Osteoblast (primary cell): ENCODE measurements at regions not wholly inside any gene's neighbourhood (a gene's known extent, or its start where the extent isn't known, plus 50 kb on each side); places are given as distances from the start of the nearest gene placed in this dataset.

Experiments
- DNase-seq: peaks from one replicate; pipeline ENCODE4 v3.0.0; 2011; ENCODE audit warnings: low spot score, mixed read lengths; ENCODE audit not compliant: insufficient read length; ENCODE audit errors: missing footprints
- H2AFZ ChIP-seq: 2 replicates; pipeline ENCODE4 v1.6.0; 2011; ENCODE audit warnings: mild to moderate bottlenecking, low read length
- H3K27ac ChIP-seq: 2 replicates; pipeline ENCODE4 v1.5.1; 2011; ENCODE audit warnings: mild to moderate bottlenecking, low read depth, low read length, moderate library complexity
- H3K27me3 ChIP-seq: 2 replicates; pipeline ENCODE4 v1.6.0; 2012; ENCODE audit warnings: mild to moderate bottlenecking, control low read depth, inconsistent platforms, low read length, moderate library complexity; ENCODE audit not compliant: insufficient read depth
- H3K36me3 ChIP-seq: 2 replicates; pipeline ENCODE4 v1.5.1; 2011; ENCODE audit warnings: mild to moderate bottlenecking, low read length, control low read depth, moderate library complexity; ENCODE audit not compliant: insufficient read depth
- H3K4me1 ChIP-seq: 2 replicates; pipeline ENCODE4 v1.5.1; 2011; ENCODE audit warnings: mild to moderate bottlenecking, low read length, control low read depth, moderate library complexity; ENCODE audit not compliant: insufficient read depth
- H3K4me2 ChIP-seq: 2 replicates; pipeline ENCODE4 v1.6.0; 2011; ENCODE audit warnings: mild to moderate bottlenecking, low read length; ENCODE audit not compliant: insufficient read depth
- H3K4me3 ChIP-seq: fragments of 200-600 bp; sonication (generic); 3 replicates; pipeline ENCODE4 v1.5.1; 2012; ENCODE audit warnings: mild to moderate bottlenecking, low read length, inconsistent platforms; ENCODE audit not compliant: insufficient read depth
- H3K79me2 ChIP-seq: 2 replicates; pipeline ENCODE4 v1.6.0; 2012; ENCODE audit warnings: mild to moderate bottlenecking, low read length, control low read depth, inconsistent platforms; ENCODE audit not compliant: insufficient read depth
- H3K9me3 ChIP-seq: 2 replicates; pipeline ENCODE4 v1.5.1; 2011; ENCODE audit warnings: low read depth, low read length, control low read depth
- H4K20me1 ChIP-seq: 2 replicates; pipeline ENCODE4 v1.6.0; 2012; ENCODE audit warnings: mild to moderate bottlenecking, low read length, control low read depth; ENCODE audit not compliant: insufficient read depth
- CTCF ChIP-seq: IDR thresholded peaks from 2 replicates; pipeline ENCODE4 v1.5.1; 2011; ENCODE audit warnings: mild to moderate bottlenecking, low read depth, low read length, moderate library complexity; ENCODE audit errors: extremely low read depth

GRCh38 chr10:10235003-10235402, 782.7 kb upstream of the CELF2 start:
- Histone ChIP-seq H3K27ac (no peak overlapping the region), H3K36me3 (no peaks in the 10 kb centered on the region)
- no peak for DNase-seq

GRCh38 chr10:10247585-10247984, 770.1 kb upstream of the CELF2 start:
- H3K9me3 ChIP-seq, result no peaks in the 10 kb centered on the region
- DNase-seq, result no peak
- no peaks in the 10 kb centered on the region for H4K20me1 ChIP-seq
- H3K4me1 ChIP-seq, result no peaks in the 10 kb centered on the region
- TF ChIP-seq CTCF, result no peak
- H2AFZ ChIP-seq, result no peak overlapping the region
- no peaks in the 10 kb centered on the region for H3K79me2 ChIP-seq
- no peak overlapping the region for H3K4me3 ChIP-seq
- H3K27me3 ChIP-seq, result no peaks in the 10 kb centered on the region
- no peaks in the 10 kb centered on the region for H3K36me3 ChIP-seq
- no peak overlapping the region for H3K27ac ChIP-seq
- H3K4me2 ChIP-seq, result no peak overlapping the region

More at GRCh38 chr10:10235003-10235402, 782.7 kb upstream of the CELF2 start:
- Histone ChIP-seq H3K79me2 (no peaks in the 10 kb centered on the region), H3K4me3 (no peak overlapping the region), H3K4me2 (no peak overlapping the region), H4K20me1 (no peaks in the 10 kb centered on the region), H2AFZ (no peak overlapping the region), H3K9me3 (no peaks in the 10 kb centered on the region), H3K27me3 (no peaks in the 10 kb centered on the region), H3K4me1 (no peaks in the 10 kb centered on the region)
- TF ChIP-seq CTCF, result no peak

GRCh38 chr10:10256860-10257259, 760.8 kb upstream of the CELF2 start:
- H3K36me3 ChIP-seq, result no peaks in the 10 kb centered on the region
- no peak overlapping the region for H2AFZ ChIP-seq
- no peak overlapping the region for H3K4me2 ChIP-seq
- H3K9me3 ChIP-seq, result peaks cover 2% of the 10 kb centered on the region
- no peaks in the 10 kb centered on the region for H3K4me1 ChIP-seq
- H3K4me3 ChIP-seq, result no peak overlapping the region
- no peaks in the 10 kb centered on the region for H4K20me1 ChIP-seq
- no peak for DNase-seq
- no peaks in the 10 kb centered on the region for H3K27me3 ChIP-seq
- no peak overlapping the region for H3K27ac ChIP-seq
- no peak for TF ChIP-seq CTCF
- H3K79me2 ChIP-seq, result no peaks in the 10 kb centered on the region

- Histone ChIP-seq H3K4me2 (no peak overlapping the region), H4K20me1 (no peaks in the 10 kb centered on the region), H3K27me3 (no peaks in the 10 kb centered on the region), H2AFZ (no peak overlapping the region), H3K4me3 (no peak overlapping the region), H3K36me3 (no peaks in the 10 kb centered on the region), H3K9me3 (peaks cover 2% of the 10 kb centered on the region), H3K27ac (no peak overlapping the region), H3K79me2 (no peaks in the 10 kb centered on the region), H3K4me1 (no peaks in the 10 kb centered on the region)
- no peak for TF ChIP-seq CTCF
- no peak for DNase-seq
Observed at GRCh38 chr10:10259013-10259412, 758.7 kb upstream of the CELF2 start.
